ENCODE measurements at regions not wholly inside any gene's neighbourhood (a gene's known extent, or its start where the extent isn't known, plus 50 kb on each side); places are given as distances from the start of the nearest gene placed in this dataset.
"Not testable (repeated sequence)": the region's sequence is repeated elsewhere in the genome, so short reads cannot be mapped to it uniquely, and the experiment has no call there.

DNA sequence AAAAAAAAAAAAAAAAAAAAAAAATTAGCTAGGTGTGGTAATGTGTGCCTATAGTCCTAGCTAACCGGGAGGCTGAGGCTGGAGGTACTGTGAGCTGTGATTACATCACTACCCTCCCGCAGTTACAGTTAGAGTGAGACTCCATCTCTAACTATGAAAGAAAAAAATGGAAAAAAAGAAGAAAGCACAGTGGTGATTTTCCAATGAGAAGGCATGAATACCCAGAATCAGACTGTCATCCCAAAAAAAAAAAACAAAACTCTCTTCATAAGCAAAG lies 269.9 kb upstream of the MKLN1 start:
- DNase-seq, result no peak

DNA sequence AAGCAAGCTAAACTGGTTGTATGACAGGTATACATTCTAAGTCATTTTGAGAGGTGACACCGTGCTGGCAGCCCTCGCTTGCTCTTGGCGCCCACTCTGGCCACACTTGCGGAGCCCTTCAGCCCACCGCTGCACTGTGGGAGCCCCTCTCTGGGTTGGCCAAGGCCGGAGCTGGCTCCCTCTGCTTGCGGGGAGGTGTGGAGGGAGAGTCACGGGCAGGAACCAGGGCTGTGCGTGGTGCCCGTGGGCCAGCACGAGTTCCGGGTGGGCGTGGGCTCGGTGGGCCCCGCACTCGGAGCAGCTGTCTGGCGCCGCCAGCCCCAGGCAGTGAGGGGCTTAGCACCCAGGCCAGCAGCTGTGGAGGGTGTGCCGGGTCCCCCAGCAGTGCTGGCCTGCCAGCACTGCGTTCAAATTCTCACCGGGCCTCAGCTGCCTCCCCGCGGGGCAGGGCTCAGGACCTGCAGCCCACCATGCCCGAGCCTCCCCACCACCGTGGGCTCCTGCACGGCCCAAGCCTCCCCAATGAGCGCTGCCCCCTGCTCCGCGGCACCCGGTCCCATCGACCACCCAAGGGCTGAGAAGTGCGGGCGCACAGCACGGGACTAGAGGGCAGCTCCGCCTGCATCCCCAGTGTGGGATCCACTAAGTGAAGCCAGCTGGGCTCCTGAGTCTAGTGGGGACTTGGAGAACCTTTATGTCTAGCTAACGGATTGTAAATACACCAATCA lies 269.0 kb upstream of the MKLN1 start:
- not testable (repeated sequence) for DNase-seq

DNA sequence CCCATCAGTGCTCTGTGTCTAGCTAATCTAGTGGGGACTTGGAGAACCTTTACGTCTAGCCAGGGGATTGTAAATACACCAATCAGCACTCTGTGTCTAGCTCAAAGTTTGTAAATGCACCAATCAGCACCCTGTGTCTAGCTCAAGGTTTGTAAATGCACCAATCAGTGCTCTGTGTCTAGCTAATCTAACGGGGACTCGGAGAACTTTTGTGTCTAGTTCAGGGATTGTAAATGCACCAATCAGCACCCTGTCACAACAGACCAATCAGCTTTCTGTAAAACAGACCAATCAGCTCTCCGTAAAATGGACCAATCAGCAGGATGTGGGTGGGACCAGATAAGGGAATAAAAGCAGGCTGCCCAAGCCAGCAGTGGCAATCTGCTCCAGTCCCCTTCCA lies 268.3 kb upstream of the MKLN1 start:
- DNase-seq, result not testable (repeated sequence)

DNA sequence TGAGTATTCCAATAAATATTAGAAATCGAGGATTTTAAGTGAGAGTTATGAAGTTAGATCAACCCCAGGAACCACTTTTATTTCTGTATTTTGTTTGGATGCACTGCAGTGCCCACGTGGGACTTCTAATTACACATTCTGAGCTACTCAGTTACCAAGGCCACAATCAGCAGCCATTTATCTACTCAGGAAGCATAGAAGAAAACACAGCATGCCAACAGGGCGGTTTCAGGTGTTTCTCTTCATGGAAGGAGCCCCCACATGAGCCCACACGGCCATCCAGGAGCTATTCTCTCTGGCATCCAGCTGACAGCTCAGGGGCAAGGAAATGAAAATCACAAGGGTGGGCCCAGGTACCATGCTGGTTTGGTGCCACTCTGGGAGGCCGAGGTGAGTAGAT lies 266.5 kb upstream of the MKLN1 start:
- no peak for DNase-seq

DNA sequence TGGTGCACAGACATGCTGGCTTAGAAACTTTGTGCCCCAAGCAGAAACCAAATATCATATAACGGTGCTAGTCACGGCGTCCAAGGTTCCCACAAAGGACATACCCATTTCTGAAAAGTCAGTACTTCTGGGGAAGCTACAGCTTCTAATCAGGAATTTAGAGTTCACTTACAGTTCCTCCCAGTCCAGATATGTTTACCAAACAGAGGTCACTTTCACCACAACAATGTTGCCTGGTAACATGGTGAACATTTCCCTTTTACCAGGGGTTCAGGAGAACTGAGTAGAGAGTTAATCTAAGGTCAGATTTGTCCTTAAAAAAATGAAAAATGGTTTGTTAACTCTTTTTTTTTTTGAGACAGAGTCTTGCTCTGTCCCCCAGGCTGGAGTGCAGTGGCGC lies 265.9 kb upstream of the MKLN1 start:
- no peak for DNase-seq

DNA sequence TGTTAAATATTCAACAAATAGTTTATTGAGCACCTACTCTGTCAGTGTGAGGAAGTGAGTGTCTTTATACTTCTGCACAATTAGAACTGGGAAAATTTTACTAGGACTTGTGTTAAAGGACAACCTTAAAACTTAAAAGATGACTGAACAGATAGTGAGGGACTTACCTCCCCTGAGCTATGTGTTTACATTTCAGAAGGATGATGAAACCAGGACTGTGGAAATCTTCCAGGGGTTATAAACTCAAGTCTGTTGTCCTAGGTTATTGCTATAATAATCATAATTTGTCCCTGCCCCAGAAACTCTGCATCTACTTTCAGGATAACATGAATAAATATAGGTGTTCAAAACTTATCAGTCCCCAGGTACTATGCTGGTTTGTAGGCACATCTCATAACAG lies 261.0 kb upstream of the MKLN1 start:
- DNase-seq, result no peak

DNA sequence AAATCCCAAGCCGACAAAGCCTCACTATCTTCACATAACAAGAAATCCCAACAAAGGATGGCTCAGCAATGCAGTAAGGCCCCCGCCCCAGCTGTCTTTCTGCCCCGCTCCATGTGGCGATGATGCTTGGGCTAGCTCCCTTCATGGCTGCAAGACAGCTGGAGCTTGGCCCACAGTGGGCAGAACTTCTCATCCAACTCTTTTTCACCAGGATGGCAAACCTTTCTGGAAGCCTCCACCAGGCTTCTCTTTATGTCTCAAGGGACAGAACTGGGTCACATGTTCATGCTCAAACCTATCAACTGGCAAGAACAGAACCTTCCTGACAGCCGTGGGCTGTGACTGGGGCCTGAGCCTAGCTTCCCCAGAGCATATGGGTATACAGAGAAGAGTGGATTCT lies 260.5 kb upstream of the MKLN1 start:
- no peak for DNase-seq

DNA sequence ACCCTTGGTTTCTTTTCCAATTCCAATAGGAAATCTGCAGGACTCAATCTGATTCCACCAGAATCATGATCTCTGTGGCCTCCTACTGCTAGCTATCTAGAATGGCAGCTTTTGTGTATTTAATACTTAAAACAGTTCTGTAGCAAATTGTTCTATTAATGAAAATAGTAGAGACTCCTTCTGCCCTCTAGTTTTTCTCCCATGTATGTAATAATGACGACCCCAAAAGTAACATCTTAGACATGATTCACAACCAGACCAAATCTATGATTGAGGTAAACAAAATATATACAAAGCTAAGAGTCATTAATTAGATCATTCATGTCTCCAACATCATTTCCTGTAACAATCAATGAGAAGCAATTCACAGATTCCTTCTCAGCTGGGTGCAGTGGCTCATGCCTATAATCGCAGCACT lies 259.1 kb upstream of the MKLN1 start:
- DNase-seq, result no peak

DNA sequence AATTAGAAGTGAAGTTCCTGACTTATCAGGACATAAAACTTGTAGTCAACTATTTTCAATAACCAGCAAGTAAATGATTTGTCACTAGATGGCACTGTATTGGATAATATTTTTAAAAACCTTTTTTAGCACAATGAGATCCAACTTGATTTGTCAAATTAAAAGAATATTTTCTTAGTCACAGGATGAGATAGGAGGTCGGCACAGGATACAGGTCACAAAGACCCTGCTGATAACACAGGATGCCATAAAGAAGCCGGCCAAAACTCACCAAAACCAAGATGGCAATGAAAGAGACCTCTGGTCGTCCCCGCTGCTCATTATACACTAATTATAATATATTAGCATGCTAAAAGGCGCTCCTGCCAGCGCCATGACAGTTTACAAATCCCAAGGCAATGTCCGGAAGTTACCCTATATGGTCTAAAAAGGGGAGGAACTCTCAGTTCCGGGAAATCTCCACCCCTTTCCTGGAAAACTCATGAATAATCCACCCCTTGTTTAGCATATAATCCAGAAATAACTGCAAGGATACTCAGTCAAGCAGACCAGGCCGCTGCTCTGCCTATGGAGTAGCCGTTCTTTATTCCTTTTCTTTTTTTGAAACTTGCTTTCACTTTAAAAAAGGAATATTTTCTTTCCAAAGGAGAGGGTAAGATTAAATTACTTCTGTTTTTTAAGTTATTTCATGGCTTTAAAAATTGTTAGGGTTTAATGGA lies 255.7 kb upstream of the MKLN1 start:
- DNase-seq, result no peak

DNA sequence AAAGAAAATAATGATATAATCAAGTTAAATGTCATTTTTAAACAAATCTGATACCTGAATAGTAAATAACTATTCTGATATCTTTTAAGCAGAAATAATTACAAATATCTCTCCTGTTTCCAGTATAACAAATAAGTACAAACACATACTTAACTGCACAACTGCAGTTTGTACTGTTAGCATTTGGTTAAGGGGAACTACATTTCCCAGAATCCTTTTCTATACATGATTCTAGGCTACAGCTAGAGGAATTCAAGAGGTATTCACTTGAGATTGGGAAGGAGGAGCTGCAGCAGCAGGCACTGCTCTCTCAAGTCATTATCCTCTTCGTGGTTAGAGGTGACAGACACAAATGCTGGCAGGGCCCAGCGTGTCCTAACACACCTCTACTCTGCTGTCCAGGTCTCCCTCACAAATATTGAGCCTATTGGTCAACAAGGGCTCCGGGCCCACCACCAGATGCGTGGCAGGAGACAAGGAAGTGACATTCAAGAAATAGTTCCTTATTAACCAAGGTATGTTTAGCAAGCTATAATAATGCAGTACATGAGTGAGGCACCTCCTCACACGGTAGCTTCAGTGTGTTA lies 255.1 kb upstream of the MKLN1 start:
- DNase-seq, result no peak

DNA sequence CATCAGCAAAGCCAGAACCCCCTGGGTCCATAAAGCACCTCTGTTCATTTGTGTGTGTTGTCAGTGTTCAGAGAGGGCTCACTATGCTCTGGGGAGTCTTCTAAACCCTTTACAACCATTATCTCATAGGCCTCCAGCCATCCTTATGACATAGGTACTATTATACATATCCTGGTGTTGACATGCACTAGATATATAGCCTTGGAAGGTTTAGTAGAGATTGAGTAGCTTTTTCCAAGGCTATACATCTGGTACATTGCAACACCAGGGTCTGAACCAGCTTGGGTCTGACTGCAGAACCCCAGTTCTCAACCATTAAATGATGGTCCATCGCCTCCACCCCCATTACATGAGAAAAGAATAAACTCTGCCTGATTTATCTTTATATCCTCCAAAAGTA lies 253.6 kb upstream of the MKLN1 start:
- no peak for DNase-seq

DNA sequence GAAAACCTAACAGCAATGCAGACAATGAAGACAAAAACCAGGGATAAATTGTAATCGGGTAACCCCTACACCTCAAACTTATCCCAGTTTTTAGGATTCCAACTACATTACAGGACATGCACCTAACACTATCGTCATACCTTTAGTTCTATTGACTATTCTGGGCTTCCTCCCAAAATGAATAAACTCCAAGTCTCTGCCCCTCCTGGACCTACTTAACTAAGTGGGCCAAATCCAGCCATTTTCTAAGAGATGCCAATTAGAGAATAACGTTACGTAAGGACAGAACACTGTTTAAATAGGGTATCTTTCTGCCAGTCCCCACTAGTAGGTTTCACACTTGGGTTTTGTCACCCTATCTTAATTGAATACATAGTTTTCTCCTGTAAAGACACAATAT lies 253.1 kb upstream of the MKLN1 start:
- DNase-seq, result no peak

DNA sequence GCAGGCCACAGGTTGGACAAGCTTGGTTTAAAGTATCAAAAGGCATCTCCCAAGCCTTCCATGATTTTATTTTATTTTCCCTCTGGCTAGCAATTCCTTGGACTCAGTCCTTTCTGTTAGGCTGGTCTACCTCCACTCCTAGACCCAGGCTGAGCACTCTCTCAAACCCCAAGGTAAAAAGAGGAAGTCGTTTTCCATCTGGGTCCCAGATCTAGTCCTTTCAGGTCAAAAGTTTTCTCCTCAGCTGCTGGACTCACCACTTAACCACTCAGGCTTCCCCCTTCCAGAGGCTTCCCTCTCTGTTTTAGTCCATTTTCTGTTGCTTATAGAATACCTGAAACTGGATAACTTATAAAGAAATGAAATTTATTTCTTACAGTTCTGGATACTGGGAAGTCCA lies 252.3 kb upstream of the MKLN1 start:
- no peak for DNase-seq

DNA sequence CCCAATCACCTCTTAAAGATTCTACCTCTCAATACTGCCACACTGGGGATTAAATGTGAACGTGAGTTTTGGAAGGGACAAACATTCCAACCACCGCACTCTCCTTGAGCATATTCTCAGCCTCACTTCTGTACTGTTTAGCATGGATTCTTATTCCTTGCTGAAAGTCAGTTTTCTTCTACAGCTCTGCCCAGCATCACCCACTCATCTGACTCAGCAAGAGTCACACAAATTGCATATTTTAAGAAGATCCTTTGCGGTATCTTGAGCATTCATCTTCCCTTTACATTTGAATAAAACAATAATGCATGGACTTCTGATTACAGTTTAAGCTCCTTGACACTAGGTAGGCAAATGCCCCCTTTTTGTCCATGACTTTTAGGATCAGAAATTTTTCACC lies 251.6 kb upstream of the MKLN1 start:
- DNase-seq, result no peak

DNA sequence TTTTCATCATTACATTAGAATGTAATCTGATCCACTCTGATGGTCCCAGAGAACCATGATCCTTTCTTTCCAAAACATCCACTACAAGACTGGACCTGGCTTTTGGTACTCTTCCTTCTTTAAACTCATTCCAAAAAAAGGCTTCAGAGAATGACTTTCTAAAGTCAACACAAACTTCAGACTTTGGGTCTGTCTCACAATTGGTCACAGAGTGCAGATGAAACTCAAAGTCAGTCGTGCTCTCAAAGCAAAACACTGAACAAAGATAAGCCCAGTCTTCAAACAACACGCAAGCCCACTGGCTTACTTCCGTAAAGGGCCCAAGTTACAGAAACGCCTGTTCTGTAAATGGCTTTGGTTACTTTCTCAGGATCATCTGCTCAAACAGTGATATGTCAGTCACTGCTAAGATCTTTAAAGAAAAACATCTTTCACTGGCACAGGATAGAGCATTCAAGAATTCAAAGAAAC lies 250.9 kb upstream of the MKLN1 start:
- no peak for DNase-seq

DNA sequence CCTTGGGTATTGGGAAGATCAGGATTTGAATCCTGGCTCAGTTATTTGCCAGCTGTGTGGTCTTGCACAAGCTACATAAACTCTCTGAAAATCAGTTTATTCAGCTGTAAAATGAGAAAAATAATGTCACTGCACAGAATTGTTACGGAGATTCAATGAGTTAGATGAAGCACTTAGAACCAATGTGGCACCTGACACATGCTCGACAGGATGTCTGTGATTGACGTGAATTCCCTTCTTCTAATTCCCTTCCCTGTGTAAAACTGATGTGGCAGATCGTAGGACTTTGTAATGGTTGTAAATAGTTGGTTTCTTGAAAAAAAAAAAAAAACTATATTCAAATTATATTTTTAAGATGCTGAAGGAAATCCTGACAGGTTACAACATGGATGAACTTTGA lies 249.9 kb upstream of the MKLN1 start:
- DNase-seq, result no peak

DNA sequence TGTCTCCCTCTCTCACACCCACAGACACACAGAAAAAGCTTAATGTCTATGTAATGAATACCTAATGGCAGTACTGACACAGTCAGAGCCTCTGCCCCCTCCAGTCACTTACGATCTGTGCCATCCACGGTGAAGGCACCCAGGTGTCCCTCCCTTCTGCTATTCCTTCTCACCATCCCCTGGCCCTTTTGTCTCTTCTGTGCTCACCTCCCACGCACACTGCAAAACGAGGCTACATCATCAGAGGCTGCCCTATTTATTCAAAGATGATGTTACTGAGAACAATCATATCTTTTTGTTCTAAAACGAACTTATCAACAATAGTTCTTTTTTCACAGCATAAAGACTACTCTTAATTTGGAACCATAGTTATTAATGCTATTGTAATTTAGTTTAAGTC lies 246.9 kb upstream of the MKLN1 start:
- DNase-seq, result no peak

DNA sequence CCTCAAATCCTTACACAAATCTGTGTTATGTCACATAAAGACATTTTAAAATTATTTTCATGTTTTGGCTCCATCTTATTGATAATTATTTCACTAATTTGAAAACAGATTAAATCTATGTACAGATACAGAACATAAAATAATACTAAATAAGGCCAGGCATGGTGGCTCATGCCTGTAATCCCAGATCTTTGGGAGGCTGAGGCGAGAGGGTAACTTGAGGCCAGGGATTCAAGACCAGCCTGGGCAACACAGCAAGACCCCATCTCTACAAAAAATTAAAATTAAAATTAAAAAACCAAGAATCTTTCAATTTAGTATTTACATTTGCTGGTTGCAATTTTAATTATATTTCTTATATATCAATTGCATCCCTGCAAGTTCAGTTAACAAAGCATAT lies 246.4 kb upstream of the MKLN1 start:
- DNase-seq, result no peak

DNA sequence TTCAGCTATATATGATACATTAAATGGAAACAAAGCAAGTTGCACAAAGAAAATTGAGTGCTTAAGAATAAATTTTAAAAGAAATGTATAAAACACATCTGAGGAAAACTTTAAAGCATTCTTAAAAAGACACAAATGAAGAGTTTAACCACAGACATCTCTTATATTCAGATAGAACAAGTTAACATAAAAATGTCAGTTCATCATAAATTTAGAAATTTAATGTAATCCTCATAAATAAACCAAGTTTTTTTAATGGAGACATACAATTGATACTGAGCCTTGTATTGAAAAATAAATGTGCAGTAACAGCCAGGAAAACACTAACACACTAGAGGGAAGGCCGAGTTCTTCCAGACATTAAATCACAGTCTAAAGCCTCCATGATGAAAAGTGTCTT lies 243.9 kb upstream of the MKLN1 start:
- DNase-seq, result no peak

DNA sequence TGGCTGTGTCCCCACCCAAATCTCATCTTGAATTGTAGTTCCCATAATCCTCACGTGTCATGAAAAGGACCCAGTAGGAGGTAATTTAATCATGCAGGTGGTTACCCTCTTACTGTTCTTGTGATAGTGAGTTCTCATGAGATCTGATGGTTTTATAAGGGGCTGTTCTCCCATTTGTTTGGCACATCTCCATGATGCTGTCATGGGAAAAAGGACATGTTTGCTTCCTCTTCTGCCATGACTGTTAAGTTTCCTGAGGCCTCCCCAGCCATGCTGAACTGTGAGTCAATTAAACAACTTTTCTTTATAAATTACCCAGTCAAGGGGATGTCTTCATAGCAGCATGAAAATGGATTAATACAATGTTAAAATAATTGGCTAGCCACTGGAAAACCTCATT lies 243.3 kb upstream of the MKLN1 start:
- DNase-seq, result not testable (repeated sequence)

DNA sequence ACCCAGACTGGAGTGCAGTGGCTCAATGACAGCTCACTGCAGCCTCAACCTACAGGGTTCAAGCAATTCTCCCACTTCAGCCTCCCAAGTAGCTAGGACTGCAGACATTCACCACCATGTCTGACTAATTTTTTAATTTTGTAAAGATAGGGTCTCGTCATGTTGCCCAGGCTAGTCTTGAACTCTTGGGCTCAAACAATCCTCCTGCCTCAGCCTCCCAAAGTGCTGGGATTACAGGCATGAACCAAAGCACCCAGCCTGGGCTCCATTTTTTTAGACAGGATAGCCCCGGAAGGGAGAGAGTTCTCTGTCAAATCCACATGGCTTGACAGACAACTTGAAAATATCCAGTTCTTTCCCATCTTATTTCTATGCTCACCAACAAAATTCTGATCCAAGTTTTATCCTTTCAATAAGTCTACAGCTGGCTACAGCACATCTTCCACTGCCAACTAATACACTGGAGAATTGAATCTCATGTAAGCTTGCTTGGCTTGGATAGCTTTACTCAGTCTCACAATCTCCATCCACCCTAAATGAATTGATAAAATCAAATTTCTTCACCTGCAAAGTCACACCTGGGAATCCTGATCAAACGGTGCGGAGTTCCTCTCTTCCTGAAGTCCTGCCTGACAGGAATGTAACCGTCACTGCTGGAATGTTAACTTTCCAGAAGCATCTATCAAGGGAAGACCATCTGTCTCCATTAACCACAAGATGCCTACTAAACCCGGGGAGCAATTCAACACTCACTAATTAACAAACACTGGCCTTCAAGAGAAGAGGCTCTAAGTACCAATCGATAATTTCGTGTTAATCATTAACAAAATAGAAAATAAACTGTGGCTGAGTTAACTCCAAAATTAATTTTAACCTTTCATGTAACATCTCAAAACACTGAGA lies 239.7 kb upstream of the MKLN1 start:
- DNase-seq, result no peak

DNA sequence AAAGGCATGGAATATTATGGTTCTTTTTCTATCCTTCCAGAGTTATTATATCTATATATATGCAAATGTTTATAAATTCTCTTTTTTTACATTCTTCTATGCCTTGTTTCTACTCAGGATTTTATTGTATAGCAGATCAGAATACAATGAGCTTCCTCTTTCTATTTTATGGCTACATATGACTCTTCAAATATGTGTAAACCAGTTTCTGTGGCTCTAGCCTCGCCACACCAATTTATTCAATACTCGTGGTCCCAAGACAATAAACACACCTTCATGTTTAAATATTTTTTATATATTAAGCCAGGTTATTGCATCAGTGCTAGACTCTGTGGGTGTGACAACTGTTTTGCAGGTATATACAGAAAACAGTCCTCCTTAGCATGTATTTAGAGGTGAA lies 237.5 kb upstream of the MKLN1 start:
- DNase-seq, result no peak

DNA sequence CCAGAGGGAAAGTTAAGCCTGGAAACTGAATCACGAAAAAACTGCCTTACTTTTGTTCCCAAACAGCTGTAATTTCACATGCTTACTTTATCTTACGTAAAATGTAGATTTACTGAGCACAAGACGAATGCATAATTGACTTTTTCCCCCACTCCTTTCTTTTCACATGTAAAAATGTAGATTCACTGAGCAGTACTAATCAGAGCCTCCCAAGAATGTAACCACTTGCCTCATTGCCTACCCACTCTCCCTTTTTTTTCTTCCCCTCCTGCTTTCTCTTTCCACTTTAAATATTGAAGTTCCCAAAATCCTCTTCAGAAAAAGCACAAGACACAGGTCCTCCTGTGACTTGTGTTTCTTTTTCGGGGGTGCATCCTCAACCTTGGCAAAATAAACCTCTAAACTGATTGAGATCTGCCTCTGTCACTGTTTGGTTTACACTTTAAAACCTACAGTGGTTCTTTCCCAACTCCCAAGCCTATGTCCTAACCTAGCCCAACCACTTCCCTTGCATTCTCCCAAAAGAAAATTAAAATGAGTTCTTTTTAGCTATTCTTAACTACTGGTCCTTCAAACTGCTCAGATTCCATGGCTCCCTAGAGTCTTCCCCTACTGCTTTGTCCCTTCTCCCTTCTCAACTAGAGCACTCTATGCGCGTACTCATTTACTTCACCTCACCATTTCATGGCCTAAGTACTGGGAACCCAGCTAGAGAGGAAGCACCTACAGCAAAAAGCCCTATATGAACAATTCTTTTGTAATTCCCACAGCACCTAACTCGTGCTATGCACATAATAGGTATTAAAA lies 236.6 kb upstream of the MKLN1 start:
- no peak for DNase-seq

All from NCI-H774 (cell line).